ENCODE measurements at regions not wholly inside any gene's neighbourhood (a gene's known extent, or its start where the extent isn't known, plus 50 kb on each side); places are given as distances from the start of the nearest gene placed in this dataset.

GRCh38 chr1:13965770-13966398 lies 265.9 kb downstream of the PRDM2 start:
- Mint-ChIP-seq H3K27ac (ENCODE audit: unreplicated experiment) (no peak overlapping the region), H3K27me3 (ENCODE audit: low read depth) (peaks cover 49% of the 10 kb centered on the region), H3K4me1 (peaks cover 6% of the 10 kb centered on the region), H3K4me3 (no peak overlapping the region), H3K9me3 (peaks cover 3% of the 10 kb centered on the region), H3K36me3 (ENCODE audit: low read depth) (no peaks in the 10 kb centered on the region)
- peak; percentile 52 for DNase-seq (ENCODE audit: low read depth, low spot score)
- peak; percentile 81 for TF ChIP-seq CTCF (conservative IDR thresholded peaks at IDR 0.05)

GRCh38 chr1:13967707-13968106 lies 267.7 kb downstream of the PRDM2 start:
- Mint-ChIP-seq H3K9me3 (peaks cover 8% of the 10 kb centered on the region), H3K27me3 (ENCODE audit: low read depth) (peaks cover 31% of the 10 kb centered on the region), H3K27ac (ENCODE audit: unreplicated experiment) (no peak overlapping the region), H3K36me3 (ENCODE audit: low read depth) (no peaks in the 10 kb centered on the region), H3K4me3 (no peak overlapping the region), H3K4me1 (peaks cover 6% of the 10 kb centered on the region)
- DNase-seq (ENCODE audit: low read depth, low spot score) = no peak
- no peak for TF ChIP-seq CTCF (conservative IDR thresholded peaks at IDR 0.05)

GRCh38 chr1:13968361-13968760 lies 268.4 kb downstream of the PRDM2 start:
- H3K4me1 Mint-ChIP-seq = peaks cover 6% of the 10 kb centered on the region

GRCh38 chr1:13970631-13971247 lies 270.8 kb downstream of the PRDM2 start:
- H3K36me3 Mint-ChIP-seq (ENCODE audit: low read depth) = no peaks in the 10 kb centered on the region
- DNase-seq (ENCODE audit: low read depth, low spot score) = no peak
- peaks cover 6% of the 10 kb centered on the region for H3K4me1 Mint-ChIP-seq
- H3K27me3 Mint-ChIP-seq (ENCODE audit: low read depth) = peaks cover 6% of the 10 kb centered on the region
- peaks cover 8% of the 10 kb centered on the region for H3K9me3 Mint-ChIP-seq
- no peak overlapping the region for H3K4me3 Mint-ChIP-seq
- TF ChIP-seq CTCF (conservative IDR thresholded peaks at IDR 0.05) = no peak
- H3K27ac Mint-ChIP-seq (ENCODE audit: unreplicated experiment) = no peak overlapping the region

More at GRCh38 chr1:13968361-13968760, 268.4 kb downstream of the PRDM2 start:
- Mint-ChIP-seq H3K27me3 (ENCODE audit: low read depth) (peaks cover 27% of the 10 kb centered on the region), H3K9me3 (peaks cover 8% of the 10 kb centered on the region), H3K36me3 (ENCODE audit: low read depth) (no peaks in the 10 kb centered on the region), H3K27ac (ENCODE audit: unreplicated experiment) (no peak overlapping the region), H3K4me3 (no peak overlapping the region)
- no peak for DNase-seq (ENCODE audit: low read depth, low spot score)
- no peak for TF ChIP-seq CTCF (conservative IDR thresholded peaks at IDR 0.05)

- peaks cover 5% of the 10 kb centered on the region for H3K9me3 Mint-ChIP-seq
- no peaks in the 10 kb centered on the region for H3K36me3 Mint-ChIP-seq (ENCODE audit: low read depth)
- no peak for TF ChIP-seq CTCF (conservative IDR thresholded peaks at IDR 0.05)
- no peak for DNase-seq (ENCODE audit: low read depth, low spot score)
- peaks cover 4% of the 10 kb centered on the region for H3K27me3 Mint-ChIP-seq (ENCODE audit: low read depth)
- no peak overlapping the region for H3K4me3 Mint-ChIP-seq
- no peak overlapping the region for H3K27ac Mint-ChIP-seq (ENCODE audit: unreplicated experiment)
- H3K4me1 Mint-ChIP-seq = no peaks in the 10 kb centered on the region
Observed at GRCh38 chr1:13976485-13976884, 276.5 kb downstream of the PRDM2 start.
